HPDE6-E6E7 (cell line): ENCODE measurements at regions not wholly inside any gene's neighbourhood (a gene's known extent, or its start where the extent isn't known, plus 50 kb on each side); places are given as distances from the start of the nearest gene placed in this dataset.

Source experiments
- DNase-seq: peaks from one replicate; pipeline ENCODE4 v3.0.0; 2011; ENCODE audit warnings: missing footprints; ENCODE audit errors: extremely low spot score

DNA sequence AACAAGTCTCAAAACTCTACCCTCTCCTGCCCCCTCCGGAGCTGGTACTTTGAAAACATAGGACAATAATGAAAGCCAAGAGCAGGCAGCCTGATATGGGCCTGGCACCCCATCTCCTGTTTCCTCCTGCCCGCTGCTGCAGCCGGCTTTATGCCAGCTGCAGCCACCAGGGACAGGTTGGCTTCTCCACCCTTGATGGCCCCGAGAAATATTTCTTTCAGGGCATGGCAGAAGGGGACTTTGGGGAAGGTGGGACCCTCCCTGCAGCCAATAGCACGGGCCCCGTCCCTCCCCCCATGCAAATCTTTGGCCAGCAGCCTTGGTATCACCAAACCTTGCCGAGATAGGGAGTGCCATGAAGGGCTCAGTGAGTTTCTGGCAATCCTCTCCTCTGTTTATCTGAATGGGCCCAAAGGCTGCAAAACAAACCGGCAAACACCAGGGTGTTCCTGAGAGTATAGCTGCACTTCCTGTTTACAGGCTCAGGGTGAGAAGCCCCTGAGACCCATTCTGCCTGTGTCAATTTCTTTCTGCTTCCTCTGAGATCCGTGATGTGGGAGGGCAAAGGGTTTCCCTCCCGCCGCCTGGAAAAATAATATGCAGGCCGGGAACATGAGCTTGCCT lies 73.4 kb upstream of the BOD1 start:
- DNase-seq: no peak

DNA sequence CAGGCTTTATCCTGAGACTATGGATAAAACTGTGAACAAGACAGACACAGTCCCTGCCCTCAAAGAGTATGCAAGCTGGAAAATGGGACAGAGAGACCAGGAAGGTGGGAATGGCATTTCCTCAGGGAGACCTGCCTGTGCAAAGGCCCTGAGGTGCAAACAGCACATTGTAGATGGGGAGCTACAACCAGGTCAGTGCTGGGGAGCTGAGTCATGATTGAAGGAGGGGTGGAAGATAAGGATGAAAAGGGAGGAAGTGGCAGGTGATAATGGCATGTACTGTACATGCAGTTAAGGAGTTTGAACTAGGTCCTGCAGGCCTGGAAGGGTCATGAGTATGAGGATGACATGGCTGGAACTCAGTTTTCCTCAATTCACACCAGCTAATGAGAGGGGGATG lies 75.5 kb upstream of the BOD1 start:
- no peak for DNase-seq

DNA sequence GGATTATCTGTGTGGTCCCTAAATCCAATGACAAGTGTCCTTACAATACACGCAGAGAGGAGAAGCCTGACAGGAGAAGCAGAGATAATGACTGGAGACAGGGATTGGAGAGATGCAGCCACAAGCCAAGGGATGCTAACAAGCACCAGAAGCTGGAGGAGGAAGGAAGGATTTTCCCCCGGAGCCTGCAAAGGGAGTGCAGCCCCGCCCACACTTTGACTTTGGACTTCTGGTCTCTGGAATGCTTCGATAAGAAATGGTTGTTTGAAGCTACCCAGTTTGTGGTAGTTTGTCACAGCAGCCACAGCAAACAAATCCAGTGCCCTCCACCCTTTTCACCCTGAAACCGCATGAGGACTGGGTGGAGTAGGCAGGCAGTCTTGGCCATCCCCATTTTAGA lies 77.2 kb upstream of the BOD1 start:
- no peak for DNase-seq

DNA sequence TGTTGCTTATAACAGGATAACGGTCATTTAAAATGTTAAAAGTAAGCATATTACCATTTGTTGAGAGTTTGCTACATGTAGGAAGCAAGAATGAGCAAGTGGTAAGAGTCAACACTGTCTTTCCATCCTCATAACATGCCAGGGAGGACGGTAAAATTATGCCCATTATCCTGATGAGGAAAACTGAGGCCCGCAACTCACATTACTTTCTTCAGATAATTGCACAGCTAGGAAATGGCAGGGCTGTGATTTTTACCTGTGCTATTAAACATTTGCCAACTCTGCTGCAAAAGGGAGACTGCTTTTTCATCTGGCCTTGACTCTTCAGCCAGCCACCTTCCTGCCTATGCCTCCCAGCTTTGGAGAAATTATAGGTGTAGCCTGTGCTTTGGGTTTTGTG lies 79.8 kb upstream of the BOD1 start:
- no peak for DNase-seq

DNA sequence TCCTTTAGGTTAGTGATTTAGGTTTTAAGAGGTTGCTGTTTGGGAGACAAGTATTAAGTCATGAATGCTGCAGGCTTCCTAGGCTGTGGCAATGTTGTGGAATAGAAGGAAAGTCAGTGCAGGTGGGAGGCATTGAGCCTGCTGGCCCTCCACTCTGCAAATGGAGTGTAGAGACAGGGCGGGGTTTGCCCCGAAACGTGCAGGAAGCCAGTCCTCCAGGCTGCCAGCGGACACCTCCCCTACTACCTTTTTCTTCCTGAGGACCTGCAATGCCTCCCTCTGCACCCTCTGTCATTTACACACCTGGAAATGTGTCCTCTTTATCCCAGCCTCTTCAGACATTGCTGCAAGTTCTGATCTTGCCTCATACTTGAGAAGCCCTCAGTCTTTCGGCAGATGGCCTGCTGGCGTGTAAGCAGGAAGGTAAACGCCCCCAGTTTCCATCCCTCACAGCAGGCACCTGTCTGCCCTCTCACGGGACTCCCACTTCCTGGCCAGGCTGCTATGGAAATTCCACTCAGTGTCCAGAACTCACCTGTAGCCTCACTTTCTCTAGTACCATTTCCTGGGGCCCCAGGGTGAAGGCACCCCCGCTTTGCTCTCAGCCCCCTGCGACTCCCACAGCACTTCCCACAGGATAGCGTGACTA lies 81.6 kb upstream of the BOD1 start:
- no peak for DNase-seq

DNA sequence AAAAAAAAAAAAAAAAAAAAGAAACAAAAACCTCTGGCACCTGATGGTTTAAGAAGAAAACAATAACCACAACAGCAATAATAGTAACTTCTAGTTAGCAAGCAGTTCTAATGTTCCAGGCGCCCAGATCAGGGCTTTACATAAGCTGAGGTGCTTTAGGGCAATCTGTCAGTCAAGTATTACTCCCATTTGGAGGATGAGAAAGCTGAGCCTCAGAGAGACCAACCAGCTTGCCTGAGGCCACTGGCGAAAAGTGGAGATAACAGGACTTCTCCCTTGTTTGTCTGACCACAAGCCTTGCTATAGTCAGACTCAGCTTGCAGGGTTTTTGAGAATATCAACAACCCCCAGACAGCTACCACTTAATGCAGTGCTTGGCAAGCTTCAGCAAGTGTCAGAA lies 83.5 kb upstream of the BOD1 start:
- no peak for DNase-seq

DNA sequence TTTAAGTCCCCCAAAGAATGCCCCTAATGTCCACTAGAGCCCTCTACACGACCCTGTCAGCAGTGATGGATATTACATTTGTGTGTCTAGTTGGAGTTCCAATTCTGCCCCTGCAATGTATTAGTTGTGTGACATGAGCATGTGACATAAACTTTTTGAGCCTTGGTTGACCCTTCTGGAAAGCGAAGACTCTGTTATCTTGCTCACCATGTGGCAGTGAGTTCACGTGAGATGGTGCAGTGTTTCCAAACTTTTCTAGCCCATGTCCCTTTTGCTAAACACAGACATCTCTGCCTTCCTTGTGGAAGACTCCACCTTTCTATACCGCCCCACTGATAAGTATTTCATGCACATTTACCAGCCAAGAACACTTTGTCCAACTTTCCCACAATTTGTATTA lies 87.0 kb upstream of the BOD1 start:
- no peak for DNase-seq

DNA sequence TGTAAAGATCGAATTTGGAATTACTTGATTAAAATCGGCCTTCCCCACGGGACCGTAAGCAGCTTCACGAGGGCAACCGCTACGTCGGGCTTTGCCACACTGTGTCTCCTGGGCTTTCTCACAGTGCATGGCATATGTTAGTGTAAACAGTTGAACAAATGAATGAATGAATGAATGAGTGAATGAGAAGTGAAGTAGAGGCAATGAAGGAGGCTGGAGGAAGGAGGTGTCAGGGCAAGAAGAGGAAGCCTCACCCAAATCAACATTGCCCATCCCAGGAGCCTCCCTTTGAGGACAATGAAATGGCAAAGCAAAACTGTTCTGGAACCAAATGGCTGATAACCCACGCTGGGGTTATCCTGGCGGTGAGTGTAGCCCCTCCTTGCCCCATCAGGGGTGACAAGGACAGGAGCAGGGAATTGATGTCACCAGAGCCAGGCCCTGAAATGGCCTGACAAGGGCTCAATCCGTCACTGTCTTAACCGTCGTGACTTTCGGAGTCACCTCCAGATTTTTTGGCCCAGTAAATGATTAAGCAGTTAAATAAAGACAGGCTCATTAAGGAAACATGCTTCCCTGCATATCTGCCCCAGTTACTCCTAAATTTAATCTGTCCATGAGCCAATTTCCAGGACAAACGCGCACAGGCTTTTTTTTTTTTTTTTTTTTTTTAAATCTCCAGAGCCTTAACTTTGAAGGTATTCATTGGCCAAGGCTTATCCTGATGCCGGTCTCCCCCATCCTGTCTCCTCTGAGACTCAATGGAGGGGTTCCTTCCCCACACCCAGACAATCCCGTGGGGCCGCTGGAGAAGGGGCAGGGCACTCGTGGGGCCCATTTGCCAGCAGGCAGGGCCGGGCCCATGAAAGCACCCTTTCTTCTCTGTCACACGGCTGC lies 88.4 kb upstream of the BOD1 start:
- no peak for DNase-seq

DNA sequence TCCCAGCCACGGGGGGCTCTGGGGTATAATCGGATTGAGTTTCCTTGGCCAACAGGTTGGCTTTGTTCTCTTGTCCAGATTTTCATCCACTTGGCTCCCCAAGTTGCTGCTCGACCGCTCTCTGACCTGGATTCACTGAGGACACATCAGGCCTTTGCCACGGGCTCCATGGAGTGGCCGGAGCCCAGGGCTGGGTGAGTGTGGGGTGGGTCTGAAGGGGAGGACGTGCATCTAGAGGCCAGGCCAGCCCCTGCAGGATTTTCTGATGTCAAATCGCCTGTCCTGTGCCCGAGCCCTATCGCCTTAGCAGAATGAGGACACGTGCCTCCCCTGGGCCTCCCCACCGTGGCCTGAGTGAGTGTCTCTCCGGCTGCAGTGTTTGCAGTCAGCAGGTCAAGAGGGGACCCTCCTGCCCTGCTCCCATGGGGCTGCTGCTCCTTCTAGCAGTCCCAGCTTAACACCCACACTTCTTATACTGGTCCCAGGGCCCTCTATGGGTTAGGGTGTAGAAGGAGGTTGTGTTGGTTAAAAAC lies 89.1 kb upstream of the BOD1 start:
- DNase-seq: no peak

DNA sequence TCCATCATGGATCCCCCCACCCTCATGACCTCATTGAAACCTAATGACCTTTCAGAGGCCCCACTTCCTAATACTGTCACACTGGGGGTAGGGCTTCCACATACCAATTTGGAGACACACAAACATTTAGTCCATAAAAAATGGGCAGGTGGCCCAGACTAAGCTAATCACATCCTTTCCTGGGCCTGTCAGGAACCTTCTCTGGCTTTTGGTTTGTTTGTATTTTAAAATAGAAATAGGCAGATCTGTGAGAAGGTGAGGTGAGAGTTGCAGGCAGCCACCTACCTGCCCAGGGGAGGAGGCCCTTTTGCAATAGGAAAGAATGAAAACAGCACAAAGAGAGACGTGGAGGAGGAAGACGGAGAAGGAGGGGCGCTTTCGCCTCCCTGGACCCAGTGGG lies 90.2 kb upstream of the BOD1 start:
- no peak for DNase-seq

DNA sequence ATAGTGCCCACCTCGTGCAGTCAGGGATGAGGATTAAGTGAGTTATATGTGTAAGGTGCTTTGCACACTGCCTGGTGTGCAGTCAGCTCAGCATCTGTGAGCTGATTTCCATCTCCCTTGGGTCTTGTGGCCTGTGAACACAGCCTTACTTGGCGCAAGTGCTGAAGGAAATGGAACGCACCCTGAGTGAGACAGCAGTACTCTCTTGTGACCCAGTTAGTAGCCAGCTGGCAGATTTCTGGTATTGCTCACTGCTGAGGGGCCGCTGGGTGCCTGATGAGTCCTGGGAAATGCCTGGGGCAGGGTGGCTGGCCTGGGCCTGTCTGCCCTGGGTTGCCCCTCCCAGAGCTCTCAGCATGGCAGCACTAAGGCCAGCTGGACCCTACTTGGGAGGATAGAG lies 90.9 kb upstream of the BOD1 start:
- peak; percentile 52 for DNase-seq

DNA sequence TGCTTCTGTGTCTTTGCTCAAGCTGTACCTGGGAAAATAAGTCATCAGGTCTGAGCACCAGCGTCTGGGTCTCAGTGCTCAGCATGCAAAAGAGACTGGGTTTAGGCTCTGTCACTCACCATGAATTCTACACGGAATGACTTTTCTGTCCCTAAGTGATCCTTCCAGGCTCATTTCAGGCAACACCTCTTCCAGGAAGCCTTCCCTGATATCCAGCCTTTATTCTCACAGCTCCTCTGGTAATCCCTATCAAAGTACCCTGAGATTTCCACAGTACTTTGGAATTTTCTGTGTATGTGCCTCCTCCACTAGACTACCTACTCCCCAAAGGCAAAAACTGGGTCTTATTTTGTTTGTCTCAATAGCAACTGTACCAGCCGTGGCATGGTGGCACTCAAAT lies 92.7 kb upstream of the BOD1 start:
- DNase-seq: no peak

DNA sequence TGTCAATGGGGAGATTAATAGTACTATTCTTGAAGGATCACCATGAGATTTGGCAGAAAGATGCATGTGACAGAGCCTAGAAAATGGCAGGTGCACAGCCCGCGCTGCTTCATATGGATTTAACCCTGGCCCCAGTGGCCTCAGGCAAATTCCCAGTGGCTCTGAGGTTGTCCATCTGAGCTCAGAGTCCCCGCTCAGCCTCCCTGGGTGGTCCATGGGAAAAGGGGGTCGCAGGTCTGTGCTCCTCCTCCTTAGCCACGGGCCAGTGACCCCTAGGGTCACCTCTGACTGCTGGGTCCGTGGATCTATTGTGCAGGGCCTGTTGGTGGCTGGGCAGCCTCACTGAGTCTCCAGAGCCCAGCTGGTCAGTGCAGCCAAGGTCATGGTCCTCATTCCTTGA lies 93.3 kb upstream of the BOD1 start:
- DNase-seq: no peak

DNA sequence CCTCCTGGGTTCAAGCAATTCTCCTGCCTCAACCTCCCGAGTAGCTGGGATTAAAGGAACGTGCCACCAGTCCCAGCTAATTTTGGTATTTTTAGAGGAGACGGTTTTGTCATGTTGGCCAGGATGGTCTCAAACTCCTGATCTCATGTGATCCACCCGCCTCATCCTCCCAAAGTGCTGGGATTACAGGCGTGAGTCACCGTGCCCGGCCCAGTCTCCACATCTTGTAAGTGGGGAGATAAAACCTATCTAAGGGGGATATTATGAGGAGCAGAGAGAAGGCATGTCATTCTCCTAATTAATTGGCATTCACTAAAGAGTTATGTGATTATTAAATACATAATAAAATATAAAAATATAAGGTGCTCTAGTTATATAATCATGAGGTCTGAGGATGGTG lies 94.1 kb upstream of the BOD1 start:
- DNase-seq: no peak

DNA sequence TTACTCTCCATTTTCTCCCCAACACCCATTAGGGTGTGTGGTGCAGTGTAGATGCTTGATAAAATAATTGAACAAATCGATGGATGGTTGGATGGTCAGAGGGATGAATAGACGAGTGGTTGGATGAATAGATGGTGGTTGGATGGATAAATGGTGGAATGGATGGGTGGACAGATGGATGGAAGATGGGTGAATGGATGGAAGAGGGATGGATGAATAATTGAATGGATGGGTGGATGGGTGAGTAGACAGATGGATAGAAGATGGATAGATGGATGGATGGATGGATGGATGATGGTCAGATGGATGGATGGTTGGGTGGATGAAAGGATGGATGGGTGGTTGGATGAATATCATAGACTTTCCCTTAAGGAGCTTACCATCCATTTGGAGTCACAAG lies 95.0 kb upstream of the BOD1 start:
- no peak for DNase-seq

DNA sequence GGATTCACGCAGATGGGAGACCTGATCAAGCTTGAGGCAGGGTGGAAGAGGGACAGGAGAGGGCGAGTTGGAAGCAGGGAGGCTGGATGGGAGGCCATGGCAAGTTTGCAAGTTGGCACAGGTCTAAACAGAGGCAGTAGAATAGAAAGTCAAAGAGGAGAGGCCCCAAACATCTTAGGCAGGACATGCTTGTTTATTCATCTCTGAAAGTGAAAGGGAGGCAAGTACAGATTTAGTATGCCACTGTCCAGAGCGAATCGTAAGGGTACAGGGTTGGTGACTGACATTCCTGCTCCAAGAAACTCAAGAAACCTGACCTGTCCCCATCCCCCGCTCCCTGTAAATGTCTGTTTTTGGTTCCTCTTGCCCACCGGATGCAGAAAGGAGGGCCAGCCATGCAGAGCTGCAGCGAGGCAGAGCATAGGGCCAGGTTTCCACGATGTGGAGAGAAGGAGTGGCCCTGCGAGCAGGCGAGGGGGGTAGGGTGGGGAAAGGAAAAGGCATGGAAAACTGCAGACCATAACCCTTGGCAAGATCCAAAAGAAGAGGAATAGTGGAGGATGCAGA lies 96.2 kb upstream of the BOD1 start:
- DNase-seq: no peak

DNA sequence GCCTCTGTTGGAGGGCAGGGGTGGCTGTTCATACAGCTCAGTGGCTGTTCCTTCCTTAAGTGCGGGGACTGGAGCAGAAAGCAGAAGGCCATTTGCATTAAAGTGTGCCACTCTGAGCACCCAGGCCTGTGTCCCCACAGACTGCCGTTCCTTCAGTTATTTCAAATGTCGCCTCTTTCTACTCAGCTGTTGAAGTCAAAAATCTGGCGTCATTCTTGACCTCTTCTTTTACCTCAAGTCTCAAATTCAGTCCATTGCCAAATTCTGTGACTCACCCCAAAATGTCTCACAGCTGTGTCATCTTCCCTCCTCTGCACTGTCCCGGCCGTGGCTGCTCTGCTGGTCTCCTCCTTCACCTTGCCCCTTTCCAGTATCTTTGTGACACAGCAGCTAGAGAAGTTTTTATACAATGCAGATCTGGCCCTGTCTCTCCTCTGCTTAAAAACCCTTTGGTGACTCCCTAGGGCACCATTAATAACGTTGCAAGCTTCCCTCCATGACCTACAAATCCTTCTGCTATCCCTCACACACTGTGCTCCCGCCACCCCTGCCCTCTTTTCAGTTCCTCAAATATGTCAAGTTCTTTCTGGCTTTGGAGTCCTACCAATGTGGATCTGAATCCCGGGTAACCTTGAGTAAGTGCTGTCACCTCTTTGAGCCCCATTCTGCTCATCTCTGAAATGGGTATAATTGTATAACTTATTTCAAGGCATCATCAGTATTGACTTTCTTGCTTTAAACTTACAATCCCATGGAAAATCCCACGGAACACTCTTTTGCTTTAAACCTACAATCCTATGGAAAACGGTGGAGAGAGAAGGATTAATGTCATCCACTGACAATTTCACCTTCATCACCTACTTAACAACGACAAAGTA lies 98.3 kb upstream of the BOD1 start:
- DNase-seq: peak; percentile 47

DNA sequence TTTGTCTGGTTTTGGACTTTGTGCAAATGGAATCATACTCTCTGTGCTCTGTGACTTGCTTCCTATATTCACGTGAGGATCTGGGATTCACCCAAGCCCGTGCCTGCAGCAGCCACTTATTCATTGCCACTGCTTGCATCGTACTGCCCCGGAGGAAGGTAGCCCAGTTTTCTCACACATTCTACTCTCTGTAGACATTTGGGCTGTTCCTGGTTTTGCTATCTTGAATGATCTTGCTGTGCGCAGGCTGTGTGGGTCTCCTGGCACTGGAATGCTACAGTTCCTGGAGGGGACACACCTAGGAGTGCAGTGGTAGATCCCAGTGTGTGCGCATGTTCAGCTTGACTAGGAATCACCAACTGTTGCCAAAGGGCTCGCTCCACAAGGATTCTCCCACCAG lies 99.2 kb upstream of the BOD1 start:
- DNase-seq: no peak

DNA sequence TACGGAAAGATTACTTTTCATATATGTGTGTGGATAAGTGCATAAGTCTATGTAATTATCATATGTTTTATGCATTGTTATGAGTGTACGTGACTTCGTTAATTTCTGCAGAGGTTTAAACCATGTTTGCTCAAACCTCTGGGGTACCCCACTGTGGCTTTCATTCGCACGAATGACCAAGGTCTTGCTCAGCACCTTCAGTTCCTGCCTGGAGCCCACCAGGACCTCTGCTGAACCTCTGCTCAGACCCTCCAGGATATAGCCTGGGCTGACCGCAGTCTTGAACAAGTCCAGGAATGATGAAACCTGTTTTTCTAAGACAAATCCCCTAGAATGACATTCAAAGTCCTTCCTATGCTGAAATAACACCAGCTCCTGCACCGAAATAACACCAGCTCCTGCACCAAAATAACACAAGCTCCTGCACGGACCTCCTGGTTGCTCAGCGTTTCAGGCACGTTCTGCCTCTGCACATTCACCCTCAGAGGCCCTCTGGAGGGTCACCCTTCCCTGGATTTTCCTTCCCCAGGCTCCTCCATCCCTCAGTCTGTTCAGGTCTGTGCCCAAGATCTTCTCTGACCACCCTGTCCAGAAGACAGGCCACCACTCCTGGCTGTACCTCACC lies 99.7 kb upstream of the BOD1 start:
- DNase-seq: no peak

DNA sequence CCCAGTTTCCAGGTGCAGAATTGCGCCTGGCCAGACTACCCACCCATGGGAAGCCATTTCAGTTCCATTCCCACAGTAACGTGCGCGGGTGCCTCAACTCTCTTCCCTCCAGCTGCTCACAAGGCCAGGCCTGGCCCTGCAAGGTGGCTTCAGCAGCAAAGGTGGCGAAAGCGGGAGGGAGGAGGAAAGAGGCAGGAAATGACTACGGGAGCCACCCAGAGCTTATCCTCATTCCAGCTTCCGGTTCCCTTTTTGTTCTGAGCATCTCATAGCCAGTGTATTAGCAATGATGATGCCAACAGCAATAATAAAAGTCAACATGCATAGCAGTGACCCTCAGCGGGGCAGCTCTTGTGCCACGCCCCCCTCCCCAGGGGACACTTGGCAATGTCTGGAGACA lies 101.5 kb upstream of the BOD1 start:
- DNase-seq: no peak

DNA sequence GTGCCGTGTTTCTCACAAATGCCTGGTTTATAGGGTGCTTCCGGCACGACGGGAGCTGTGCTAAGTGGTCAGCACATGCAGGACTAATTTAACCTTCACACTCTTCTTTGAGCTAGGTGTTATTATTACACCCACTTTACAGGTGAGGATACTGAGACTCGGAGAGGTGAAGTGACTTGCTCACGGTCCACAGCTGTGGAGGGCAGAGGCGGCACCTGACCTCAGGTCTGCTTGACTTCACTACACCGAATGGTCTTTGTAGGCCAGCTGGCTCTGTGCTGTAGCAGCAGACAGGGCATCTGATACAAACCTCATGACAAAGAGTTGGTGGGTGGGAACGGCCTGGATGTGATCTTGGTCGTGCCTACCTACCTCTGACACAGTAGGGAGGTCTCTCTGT lies 102.0 kb upstream of the BOD1 start:
- DNase-seq: no peak
